HS-27A (cell line): ENCODE measurements at regions not wholly inside any gene's neighbourhood (a gene's known extent, or its start where the extent isn't known, plus 50 kb on each side); places are given as distances from the start of the nearest gene placed in this dataset.

Experiments
- DNase-seq: peaks from one replicate; pipeline ENCODE4 v3.0.0-alpha.2; 2012; ENCODE audit warnings: low read depth, missing footprints

DNA sequence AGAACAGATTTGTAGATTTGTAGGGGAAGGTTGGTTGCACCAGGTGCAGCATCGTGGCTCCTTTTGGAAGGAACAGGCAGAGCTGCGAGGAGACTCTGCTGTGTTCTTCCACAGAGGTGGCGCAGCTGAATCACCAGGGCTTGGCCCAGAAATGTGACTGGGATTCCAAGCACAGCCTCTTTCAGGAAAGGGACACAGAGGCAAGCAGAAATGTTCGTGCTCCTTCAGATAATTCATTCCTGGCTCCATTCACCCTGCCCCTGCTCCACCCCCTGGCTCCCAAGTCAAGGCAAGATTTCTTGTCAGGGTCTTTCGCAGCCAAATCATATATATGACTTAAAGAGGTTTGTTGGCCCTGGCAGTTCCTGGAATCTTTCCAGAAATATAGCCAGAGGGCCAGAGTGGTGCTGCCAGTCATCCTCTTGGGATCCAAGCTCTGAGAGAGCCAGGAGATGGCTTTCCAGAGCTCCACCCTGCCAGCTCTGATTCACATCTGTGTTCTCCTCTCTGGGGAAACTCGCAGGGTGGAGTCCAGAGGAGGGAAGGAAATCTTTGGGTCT, 203.9 kb upstream of the TANK start:
- no peak for DNase-seq

DNA sequence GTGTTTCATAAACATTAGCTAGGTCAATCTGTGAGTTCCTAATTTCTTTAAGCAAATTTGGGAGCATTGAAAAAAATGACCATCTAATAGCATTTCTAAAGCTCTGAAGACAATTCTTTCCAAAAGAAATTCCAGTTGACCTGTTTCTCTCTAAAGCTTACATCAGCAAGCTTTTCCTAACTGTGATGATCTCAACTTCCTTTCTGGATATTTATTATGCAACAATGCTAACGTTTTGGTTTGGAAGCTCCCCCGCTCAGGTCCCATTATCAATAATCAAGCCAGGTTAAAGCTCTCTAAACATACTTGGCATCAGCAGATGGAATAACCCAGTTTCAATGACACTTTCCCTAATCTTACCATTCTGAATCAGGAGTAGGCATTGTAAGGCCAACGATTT, 196.3 kb upstream of the TANK start:
- DNase-seq, result no peak

DNA sequence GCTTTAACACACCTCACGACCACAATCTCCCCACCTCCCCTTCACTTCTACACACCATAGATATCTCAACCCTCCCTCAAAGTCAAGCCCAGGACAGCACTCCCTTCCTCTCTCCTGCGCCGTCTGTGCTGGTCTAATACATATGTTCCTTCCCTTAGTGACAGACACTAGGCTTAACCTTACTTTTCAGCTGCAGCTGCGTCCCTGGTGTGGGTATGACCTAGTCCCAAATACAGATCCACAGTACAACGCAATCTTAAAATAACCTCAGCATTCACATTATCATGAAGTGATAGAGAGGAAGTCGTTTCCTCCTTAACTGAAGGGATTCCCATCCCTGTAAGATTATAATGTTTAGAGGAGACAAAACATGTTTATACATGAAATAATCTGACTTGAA, 192.7 kb upstream of the TANK start:
- no peak for DNase-seq

DNA sequence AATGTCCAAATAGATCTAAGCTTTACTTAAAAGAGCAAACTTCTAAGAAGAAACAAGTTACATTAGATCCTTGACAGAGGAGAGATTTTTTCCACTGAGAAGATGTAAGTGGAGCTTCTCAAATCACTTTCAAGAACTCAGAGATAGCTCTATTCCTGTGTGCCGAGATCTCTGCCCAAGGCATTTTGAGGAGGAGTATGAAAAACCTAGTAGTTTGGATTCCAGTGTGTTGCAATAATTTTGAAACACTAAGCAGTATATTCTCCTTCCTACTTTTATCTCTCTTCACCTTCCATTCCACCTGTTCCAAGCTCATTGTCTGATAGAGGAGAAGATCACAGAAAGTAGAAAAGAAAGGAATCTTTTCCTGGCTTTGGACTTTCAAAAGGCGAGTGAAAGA, 192.0 kb upstream of the TANK start:
- no peak for DNase-seq

DNA sequence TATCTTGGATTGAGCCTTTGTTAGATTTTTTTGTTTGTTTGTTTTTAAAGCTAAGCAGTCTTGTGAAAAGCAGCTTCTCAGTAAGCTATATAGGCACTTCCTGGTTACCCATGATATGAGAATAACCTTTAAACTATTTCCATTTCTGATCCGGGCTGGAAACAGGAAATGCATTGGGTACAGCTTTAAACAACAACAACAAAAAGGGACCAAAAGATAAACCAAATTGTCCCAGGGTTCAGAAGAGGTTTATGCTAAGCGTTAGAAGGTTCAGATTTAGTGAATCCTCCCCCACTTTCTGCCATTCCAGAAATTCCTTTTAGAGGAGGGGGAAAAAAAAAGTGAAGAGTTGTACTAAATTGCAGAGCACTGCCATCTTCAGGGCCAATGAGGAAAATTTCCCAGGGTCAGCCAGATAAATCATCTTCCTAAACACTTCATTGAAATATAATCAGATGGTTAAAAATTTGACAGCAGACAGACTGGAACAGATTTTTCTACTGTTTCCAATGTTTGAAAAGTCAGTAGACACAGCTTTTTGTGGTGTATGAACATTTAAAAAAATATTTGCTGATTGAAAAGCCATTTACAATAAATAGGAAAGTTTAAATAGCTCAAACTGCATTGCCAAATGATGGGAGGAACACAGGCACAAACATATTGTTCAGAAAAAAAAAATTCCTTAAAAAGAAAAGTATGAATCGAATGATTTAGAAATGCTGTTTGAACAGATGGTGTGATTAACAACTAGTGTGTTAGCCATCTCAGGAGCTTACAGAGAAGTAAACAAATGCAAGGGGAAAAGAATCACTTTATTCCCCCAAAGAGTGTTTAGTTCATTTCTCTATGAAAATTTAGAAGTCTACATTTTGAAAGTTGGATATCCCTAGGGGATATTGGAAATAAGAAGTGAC, 189.9 kb upstream of the TANK start:
- DNase-seq, result peak; percentile 47

DNA sequence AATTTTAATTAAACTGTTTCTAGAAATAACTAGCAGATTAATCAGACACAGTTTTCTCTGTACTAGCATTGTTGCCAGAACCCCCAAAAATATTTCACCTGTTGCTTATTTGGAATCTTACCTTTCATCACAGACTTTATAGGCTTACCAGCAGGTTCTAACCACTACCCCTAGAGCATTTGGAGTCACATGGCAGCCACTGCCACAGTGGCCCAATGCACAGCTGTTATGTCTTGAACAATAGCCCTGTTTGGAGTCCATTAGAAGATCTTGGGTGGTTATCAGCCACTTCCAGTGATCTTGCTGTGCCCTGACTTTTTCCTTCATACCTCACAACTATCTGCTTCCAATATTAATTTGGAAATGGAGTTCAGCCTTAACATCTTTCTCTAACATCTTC, 186.2 kb upstream of the TANK start:
- DNase-seq, result no peak

DNA sequence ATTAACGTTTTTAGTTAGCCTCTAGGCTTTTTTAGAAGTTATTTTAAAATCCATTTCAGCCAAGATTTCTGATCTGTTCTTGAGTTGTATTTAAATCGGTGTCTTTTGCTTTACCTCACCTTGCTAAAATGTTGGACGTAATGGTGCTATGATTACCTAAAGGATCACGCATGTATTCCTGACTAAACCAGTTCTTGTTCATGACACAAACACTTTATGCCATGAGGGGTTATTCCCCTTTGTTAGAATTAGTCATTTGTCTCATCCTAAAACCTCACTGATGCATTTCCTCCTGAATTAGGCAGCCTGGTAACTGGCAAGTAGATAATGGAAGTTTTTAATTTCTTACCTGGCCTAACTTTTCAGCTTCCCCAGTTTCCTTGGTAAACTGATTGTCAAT, 185.4 kb upstream of the TANK start:
- no peak for DNase-seq

DNA sequence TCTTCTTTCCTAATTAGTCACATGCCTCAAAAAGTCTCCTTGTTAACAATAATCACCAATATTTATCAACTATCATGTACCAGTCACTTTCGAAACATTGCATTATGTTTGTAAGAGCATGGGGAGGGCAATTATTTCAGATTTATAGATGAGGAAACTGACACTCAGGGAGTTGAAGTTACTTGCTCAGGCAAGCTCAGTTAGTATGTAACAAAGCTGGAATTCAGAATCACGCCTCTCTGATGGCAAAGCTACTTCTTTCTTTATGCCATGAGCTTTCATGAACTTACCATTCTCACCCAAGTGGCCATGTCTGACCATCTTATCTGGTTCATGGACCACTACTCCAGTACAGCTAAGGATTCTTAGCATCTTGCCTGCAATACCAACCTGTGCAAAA, 183.4 kb upstream of the TANK start:
- DNase-seq, result no peak

DNA sequence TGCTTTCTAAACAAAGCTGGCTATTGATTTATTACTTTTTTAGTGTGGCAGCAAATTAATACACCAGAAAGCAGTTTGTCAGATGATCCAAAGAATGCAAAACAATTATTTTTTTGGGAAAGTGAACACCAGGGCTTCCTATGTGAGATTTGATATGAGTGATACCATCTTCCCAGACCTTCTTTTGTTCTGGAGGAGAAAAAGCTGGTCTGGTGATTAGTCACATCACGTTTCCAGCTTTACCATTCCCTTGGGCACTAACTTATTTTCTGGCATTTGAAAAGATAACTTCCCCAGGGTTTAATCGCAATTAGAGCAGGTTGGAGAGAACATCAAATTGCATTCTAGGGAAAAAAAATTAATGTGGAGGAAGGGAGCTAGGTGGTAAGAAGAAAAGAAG, 182.9 kb upstream of the TANK start:
- no peak for DNase-seq

DNA sequence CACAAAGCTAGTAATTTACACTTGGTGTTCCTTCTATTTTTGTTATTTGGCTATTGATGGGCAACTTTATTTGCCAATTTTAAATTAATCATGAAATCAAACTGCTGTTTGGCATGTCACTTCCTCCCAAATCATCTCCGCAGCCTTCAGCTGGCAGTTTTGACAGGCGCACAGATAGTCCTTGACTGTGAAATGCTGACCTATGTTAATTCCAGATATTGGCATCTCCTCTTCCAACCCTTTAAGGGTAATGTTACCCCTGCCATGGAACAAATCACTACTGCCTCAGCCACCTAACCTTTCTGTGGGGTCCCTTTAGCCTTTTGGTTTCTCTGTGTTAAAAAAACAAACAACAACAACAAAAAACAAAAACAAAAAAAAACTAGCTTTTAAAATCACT, 182.4 kb upstream of the TANK start:
- no peak for DNase-seq

DNA sequence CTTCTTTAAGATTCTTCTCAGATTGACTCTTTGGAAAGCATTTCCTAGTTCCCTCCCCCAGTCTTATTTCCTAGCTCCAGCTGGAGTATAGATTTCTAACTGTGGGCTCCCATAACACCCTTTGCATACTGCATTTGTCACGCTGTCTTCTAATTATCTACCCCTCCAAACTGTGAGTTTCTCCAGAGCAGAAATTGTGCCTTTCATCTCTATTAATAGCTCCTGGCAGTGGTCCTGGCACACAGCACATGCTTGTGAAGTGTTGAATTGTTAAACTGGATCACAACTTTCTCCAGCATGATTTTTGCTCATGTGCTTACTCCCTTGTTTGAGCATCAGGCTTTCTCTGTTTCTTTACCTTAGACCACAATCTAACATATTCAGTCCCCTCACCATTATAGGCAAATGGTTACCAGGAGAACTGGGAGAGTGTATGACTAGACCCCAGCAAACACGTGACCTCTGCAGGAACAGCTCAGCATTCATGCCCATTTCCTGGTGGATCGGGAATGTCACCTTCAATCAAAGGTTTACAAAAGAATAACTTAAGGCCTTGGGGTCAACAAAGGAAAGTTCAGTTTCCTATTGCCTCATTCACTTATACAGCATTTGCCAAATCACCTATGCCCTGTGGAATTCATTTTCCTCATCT, 175.7 kb upstream of the TANK start:
- no peak for DNase-seq

DNA sequence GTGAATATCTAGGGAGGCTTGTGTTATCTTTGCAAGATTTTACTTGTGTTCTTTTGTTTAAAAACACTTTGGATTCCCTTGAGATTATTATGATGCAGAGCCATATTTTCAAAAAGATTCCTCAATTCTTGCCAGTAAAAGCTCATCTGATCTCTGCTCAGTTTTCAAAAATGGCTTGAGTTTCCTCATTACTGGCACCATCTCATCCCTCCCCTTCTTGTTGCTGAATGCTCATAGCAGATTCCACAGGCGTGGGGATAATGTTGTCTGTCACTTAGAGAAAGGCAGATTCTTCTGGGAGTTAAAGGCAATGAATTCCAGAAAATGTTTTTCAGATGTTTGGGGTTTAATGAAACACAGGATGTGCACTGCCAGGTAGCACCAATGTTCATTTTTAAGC, 170.4 kb upstream of the TANK start:
- DNase-seq, result no peak

DNA sequence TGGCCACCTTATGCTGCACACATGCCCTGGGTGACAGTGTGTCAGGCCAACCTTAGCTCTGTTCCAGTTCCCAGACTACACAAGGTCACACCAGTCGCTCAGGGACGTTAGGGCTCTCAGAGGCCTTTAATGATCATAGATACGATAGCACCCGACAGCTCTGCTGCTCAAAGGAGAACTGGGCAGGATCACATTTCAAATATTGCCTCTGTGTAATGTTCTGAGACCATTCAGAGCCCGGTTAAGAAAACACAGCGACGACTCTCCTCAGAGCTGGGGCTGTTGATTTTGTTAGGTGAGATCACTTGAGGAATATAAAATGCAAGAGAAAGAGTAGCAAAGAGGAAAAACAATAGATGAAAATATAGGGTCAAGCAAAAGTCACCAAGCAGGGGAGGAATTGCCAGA, 166.6 kb upstream of the TANK start:
- DNase-seq, result no peak

DNA sequence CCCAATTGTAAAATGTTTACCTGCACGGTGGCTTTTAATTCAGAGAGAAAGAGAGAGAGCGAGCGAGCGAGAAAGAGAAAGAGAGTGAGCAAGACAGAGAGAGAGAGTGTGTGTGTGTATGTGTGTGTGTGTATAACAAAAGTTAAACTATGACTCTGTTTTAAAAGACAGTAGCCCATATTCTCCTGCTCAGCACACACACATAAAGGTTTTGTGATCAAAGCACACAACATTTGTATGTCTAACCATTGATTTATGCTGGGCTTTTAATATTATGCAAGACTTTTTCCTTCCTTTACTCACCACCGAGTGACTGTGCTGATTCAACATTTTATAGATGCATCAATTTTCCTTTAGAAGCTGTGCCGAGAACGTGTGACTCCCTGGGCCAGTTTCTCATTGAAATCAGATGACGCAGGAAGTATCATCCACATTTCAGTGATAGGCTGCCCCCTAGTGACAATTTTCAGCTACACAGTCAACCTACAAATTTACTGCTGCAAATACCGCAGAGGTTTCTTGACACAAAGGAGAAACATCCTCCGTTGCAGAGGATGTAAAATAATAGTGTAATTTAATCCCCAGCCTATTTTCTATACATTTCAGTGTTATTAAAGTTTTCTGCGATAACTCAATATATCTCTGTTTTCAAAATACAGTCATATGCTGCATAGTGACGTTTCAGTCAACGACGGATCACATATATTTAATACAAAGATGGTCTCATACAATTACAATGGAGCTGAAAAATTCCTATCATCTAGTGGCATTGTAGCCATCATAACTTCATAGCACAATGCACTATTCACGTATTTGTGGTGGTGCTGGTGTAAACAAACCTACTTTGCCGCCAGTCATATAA, 165.9 kb upstream of the TANK start:
- DNase-seq, result peak; percentile 33

DNA sequence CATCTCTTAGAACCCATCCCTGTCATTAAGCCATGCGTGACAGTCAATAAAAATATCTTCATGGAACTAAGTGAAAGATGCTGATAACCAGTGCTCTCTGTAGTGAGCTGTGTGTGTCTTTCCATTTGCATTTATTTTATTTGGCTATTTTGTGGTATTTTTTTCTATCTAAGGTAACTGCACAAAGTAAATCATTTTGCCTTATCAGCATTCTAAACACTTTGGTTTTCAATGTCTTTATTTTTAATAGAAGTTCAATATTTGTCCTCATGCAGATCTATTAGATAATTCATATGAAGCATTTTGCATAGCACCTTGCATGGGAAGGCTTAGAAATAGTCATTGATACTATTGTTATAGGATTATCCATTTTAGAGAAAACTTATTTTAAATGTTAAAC, 163.6 kb upstream of the TANK start:
- no peak for DNase-seq

DNA sequence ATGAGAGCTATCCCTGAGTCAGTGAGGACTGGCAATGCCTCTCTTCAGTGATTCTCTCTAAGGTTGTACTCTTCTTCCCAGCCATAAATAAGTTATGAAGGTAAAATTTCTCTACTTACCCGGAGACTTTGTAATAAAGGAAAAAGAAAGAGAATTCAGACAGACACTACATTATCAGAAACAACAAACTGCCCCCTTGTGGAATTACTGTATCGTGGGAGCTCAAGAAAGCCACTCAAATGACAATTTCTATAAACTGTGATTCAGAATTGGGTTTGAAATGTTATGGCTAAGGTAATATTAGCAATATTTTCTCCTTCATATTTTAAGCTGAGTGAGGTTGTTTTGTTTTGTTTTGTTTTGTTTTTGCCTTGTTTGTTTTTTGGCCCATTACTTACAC, 155.8 kb upstream of the TANK start:
- DNase-seq, result no peak

DNA sequence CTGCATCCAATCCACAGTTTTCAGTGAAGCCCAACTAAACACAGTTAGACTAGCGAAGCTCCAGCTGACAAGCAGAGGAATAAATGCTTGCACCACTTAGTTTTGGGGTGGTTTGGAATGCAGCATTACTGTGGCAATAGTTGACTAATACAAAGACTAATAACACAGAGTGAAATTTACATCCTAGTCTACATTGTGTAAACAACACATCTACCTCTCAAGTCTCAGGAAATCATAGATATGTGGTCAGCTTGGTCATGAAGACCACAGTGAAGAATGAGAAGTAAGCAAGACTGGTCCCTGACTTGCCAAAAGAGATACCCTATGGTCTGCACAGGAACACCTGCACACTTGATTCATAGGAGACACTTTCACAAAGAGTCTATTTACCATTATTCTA, 155.1 kb upstream of the TANK start:
- DNase-seq, result no peak

DNA sequence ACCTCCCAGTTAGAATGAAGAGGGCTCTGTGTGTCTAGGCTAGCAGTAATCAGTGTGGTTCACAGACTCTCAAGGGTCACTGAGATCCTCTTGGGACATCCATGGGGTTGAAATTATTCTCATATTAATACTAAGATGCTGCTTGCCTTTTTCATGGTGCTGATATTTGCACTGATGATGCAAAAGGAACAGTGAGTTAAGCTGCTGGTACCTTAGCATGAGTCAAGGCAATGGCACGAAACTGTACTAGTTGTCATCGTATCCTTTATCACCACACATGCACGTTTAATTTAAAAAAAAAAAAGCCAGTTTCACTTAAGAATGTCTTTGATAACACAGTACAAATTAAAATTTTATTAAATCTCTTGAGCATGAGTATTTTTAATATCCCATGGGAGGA, 151.9 kb upstream of the TANK start:
- DNase-seq, result no peak

DNA sequence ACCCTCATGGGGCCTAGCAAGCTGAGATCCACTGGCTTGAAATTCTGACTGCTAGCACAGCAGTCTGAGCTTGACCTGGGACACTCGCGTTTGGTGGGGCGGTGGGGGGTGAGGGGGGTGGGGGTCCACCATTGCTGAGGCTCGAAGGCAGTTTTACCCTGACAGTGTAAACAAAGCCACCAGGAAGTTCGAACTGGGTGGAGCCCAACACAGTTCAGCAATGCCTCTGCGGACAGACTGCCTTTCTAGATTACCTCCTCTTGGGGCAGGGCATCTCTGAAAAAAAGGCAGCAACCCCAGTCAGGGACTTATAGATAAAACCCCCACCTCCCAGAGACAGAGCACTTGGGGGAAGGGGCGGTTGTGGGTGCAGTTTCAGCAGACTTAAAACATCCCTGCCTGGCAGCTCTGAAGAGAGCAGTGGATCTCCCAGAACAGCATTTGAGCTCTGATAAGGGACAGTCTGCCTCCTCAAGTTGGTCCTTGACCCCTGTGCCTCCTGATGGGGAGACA, 149.7 kb upstream of the TANK start:
- DNase-seq, result no peak

DNA sequence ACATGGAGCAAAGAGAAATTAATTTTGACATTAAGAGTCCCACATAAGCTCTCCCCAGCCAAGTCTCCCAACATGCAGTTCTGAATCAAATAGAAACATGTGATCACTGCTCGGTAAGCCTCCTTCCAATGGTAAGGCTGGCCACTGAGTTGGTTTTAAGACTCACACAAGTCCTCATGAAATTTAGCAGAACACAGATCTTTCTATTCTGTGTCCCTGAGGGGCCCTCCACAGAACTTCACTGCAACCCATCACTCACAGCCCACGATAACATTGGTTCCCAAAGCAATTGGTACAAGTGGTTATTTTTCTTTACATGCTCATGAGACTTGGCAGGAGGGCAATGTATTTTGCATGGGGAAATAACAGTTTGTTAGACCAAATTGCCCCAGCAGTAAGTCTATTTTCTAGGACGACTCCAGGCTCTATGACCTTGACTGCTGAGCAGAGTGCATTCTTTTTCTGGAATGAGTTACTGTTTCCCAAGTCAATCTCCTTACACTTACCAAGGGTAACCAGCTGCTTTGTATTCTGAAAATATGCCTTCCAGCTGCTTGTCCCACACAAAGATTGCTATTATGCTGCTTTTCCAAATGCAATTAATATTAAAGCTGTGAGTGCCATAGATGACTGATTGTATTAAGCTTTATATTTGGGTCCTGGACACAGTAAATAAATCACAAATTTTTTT, 142.3 kb upstream of the TANK start:
- no peak for DNase-seq

DNA sequence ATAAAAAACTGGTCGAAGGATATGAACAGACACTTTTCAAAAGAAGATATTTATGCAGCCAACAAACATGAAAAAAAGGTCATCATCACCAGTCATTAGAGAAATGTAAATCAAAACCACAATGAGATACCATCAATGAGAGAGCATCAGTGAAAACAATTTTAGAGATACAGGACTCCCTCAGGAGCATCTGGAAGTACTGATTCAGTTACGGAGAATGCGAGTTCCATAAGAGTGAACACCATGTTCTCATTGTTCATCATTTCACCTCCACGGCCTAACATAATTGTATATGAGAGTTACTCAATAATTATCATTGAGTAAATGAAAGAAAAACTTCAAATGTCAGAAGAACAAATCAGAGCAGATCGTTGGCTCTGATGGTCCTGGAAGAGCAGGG, 140.9 kb upstream of the TANK start:
- no peak for DNase-seq

DNA sequence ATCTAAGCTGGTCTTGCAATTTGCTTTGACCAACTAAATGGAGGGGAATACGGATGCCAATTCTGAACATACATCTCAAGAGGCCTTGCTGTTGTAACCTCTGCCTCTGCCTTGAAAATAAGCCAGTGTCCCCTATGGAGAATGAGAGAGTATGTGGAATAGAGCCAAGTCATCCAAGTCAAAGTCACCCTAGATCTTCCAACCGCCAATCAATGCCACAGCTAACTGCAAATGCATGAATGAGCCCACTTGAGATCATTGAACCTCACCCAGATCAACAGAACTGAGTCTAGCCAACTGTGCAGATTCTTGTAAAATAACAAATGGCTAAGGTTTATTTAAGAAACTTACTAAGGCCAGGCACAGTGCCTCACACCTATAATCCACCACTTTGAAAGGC, 139.8 kb upstream of the TANK start:
- DNase-seq, result no peak
